ENCODE measurements at regions not wholly inside any gene's neighbourhood (a gene's known extent, or its start where the extent isn't known, plus 50 kb on each side); places are given as distances from the start of the nearest gene placed in this dataset.
A peak's percentile ranks its signal among the peaks of the same experiment; 100 is the strongest.

- Histone ChIP-seq H3K27me3 (ENCODE audit: control insufficient read depth in 1 of 2, insufficient read depth in 1 of 2, low read length in 2 of 2) (peaks cover 0 to 3% of the 10 kb centered on the region in 2 experiments), H4K91ac (ENCODE audit: low read length) (no peak overlapping the region), H3K4ac (ENCODE audit: low read depth in 1 of 2, low read length in 2 of 2) (no peak overlapping the region)
Measured at GRCh38 chr15:37733628-37734027, 200.8 kb upstream of the TMCO5A start.

GRCh38 chr15:37740623-37741141, 193.8 kb upstream of the TMCO5A start:
- no peak overlapping the region for H3K23ac ChIP-seq (ENCODE audit: low read length in 2 of 2)
- no peak overlapping the region for H4K91ac ChIP-seq (ENCODE audit: low read length)
- H2BK120ac ChIP-seq (ENCODE audit: low read depth, low read length), result no peak overlapping the region
- H3K9ac ChIP-seq (ENCODE audit: low read length), result no peak overlapping the region
- H3K36me3 ChIP-seq (ENCODE audit: control insufficient read depth in 1 of 2, insufficient read depth in 2 of 2, low read depth in 1 of 2, low read length in 2 of 2), result no peaks in the 10 kb centered on the region
- H2BK12ac ChIP-seq (ENCODE audit: low read length in 2 of 2), result no peak overlapping the region
- no peak overlapping the region for H2AK5ac ChIP-seq (ENCODE audit: low read length, severe bottlenecking)
- no peak overlapping the region for H3K4me3 ChIP-seq (ENCODE audit: insufficient read depth in 1 of 2, low read depth in 1 of 2, low read length in 2 of 2)
- no peaks in the 10 kb centered on the region for H3K9me3 ChIP-seq (ENCODE audit: control insufficient read depth, low read length)
- H2BK15ac ChIP-seq (ENCODE audit: low read depth, poor library complexity, severe bottlenecking), result no peak overlapping the region
- DNase-seq, result no peak
- H3K14ac ChIP-seq (ENCODE audit: low read length in 2 of 2), result no peak overlapping the region
- 20% methylated on average over 1 of the region's 4 CpGs for WGBS
- H3K4ac ChIP-seq (ENCODE audit: low read depth in 1 of 2, low read length in 2 of 2), result no peak overlapping the region
- no peaks in the 10 kb centered on the region for H3K4me1 ChIP-seq (ENCODE audit: control insufficient read depth, insufficient read depth, low read depth, low read length)
- no peak overlapping the region for H2BK5ac ChIP-seq (ENCODE audit: low read depth, low read length, poor library complexity, severe bottlenecking)
- H3K18ac ChIP-seq (ENCODE audit: low read depth in 1 of 2, low read length in 2 of 2), result no peak overlapping the region
- H2AFZ ChIP-seq (ENCODE audit: low read depth, low read length), result no peak overlapping the region
- H3K79me1 ChIP-seq (replicated peaks; ENCODE audit: low read length, poor library complexity, severe bottlenecking), result no peaks in the 10 kb centered on the region
- H3K4me2 ChIP-seq (ENCODE audit: low read length, poor library complexity, severe bottlenecking), result no peak overlapping the region
- no peak overlapping the region for H4K8ac ChIP-seq (ENCODE audit: low read length)
- peaks cover 3 to 11% of the 10 kb centered on the region in 2 experiments for H3K27me3 ChIP-seq (ENCODE audit: control insufficient read depth in 1 of 2, insufficient read depth in 1 of 2, low read length in 2 of 2)
- H3K27ac ChIP-seq (ENCODE audit: low read length, poor library complexity, severe bottlenecking), result no peak overlapping the region

More at GRCh38 chr15:37733628-37734027, 200.8 kb upstream of the TMCO5A start:
- H2BK15ac ChIP-seq (ENCODE audit: low read depth, poor library complexity, severe bottlenecking), result no peak overlapping the region
- H3K9me3 ChIP-seq (ENCODE audit: control insufficient read depth, low read length), result no peaks in the 10 kb centered on the region
- H3K4me3 ChIP-seq (ENCODE audit: insufficient read depth in 1 of 2, low read depth in 1 of 2, low read length in 2 of 2), result no peak overlapping the region
- no peak overlapping the region for H3K18ac ChIP-seq (ENCODE audit: low read depth in 1 of 2, low read length in 2 of 2)
- H2AK5ac ChIP-seq (ENCODE audit: low read length, severe bottlenecking), result no peak overlapping the region
- H3K14ac ChIP-seq (ENCODE audit: low read length in 2 of 2), result no peak overlapping the region
- no peak overlapping the region for H3K9ac ChIP-seq (ENCODE audit: low read length)
- no peaks in the 10 kb centered on the region for H3K36me3 ChIP-seq (ENCODE audit: control insufficient read depth in 1 of 2, insufficient read depth in 2 of 2, low read depth in 1 of 2, low read length in 2 of 2)
- DNase-seq, result no peak
- H4K8ac ChIP-seq (ENCODE audit: low read length), result no peak overlapping the region
- 79% methylated on average over 5 of the region's 5 CpGs for WGBS
- H2BK5ac ChIP-seq (ENCODE audit: low read depth, low read length, poor library complexity, severe bottlenecking), result no peak overlapping the region
- no peaks in the 10 kb centered on the region for H3K4me1 ChIP-seq (ENCODE audit: control insufficient read depth, insufficient read depth, low read depth, low read length)
- no peaks in the 10 kb centered on the region for H3K79me1 ChIP-seq (replicated peaks; ENCODE audit: low read length, poor library complexity, severe bottlenecking)
- H3K23ac ChIP-seq (ENCODE audit: low read length in 2 of 2), result no peak overlapping the region
- no peak overlapping the region for H2BK12ac ChIP-seq (ENCODE audit: low read length in 2 of 2)
- no peak overlapping the region for H2AFZ ChIP-seq (ENCODE audit: low read depth, low read length)
- H3K4me2 ChIP-seq (ENCODE audit: low read length, poor library complexity, severe bottlenecking), result no peak overlapping the region
- no peak overlapping the region for H3K27ac ChIP-seq (ENCODE audit: low read length, poor library complexity, severe bottlenecking)
- H2BK120ac ChIP-seq (ENCODE audit: low read depth, low read length), result no peak overlapping the region

- H3K36me3 ChIP-seq (ENCODE audit: control insufficient read depth in 1 of 2, insufficient read depth in 2 of 2, low read depth in 1 of 2, low read length in 2 of 2), result no peaks in the 10 kb centered on the region
- no peaks in the 10 kb centered on the region for H3K79me1 ChIP-seq (replicated peaks; ENCODE audit: low read length, poor library complexity, severe bottlenecking)
- H4K91ac ChIP-seq (ENCODE audit: low read length), result no peak overlapping the region
- no peaks in the 10 kb centered on the region for H3K4me1 ChIP-seq (ENCODE audit: control insufficient read depth, insufficient read depth, low read depth, low read length)
- no peak overlapping the region for H3K27ac ChIP-seq (ENCODE audit: low read length, poor library complexity, severe bottlenecking)
- H2BK120ac ChIP-seq (ENCODE audit: low read depth, low read length), result no peak overlapping the region
- H3K14ac ChIP-seq (ENCODE audit: low read length in 2 of 2), result no peak overlapping the region
- H2AK5ac ChIP-seq (ENCODE audit: low read length, severe bottlenecking), result no peak overlapping the region
- H4K8ac ChIP-seq (ENCODE audit: low read length), result no peak overlapping the region
- no peak for DNase-seq
- H2BK12ac ChIP-seq (ENCODE audit: low read length in 2 of 2), result no peak overlapping the region
- H2BK15ac ChIP-seq (ENCODE audit: low read depth, poor library complexity, severe bottlenecking), result no peak overlapping the region
- no peak overlapping the region for H3K4ac ChIP-seq (ENCODE audit: low read depth in 1 of 2, low read length in 2 of 2)
- H3K4me2 ChIP-seq (ENCODE audit: low read length, poor library complexity, severe bottlenecking), result no peak overlapping the region
- no peak overlapping the region for H3K9ac ChIP-seq (ENCODE audit: low read length)
- peaks cover 0 to 11% of the 10 kb centered on the region in 2 experiments for H3K27me3 ChIP-seq (ENCODE audit: control insufficient read depth in 1 of 2, insufficient read depth in 1 of 2, low read length in 2 of 2)
- H2BK5ac ChIP-seq (ENCODE audit: low read depth, low read length, poor library complexity, severe bottlenecking), result no peak overlapping the region
- H3K23ac ChIP-seq (ENCODE audit: low read length in 2 of 2), result no peak overlapping the region
- H3K18ac ChIP-seq (ENCODE audit: low read depth in 1 of 2, low read length in 2 of 2), result no peak overlapping the region
- H3K4me3 ChIP-seq (ENCODE audit: insufficient read depth in 1 of 2, low read depth in 1 of 2, low read length in 2 of 2), result no peak overlapping the region
- H2AFZ ChIP-seq (ENCODE audit: low read depth, low read length), result no peak overlapping the region
- H3K9me3 ChIP-seq (ENCODE audit: control insufficient read depth, low read length), result no peaks in the 10 kb centered on the region
- 96% methylated on average over 2 of the region's 3 CpGs for WGBS
Measured at GRCh38 chr15:37743826-37744225, 190.6 kb upstream of the TMCO5A start.

- H2BK15ac ChIP-seq (ENCODE audit: low read depth, poor library complexity, severe bottlenecking), result no peak overlapping the region
- 93% methylated on average over 1 of the region's 1 CpG for WGBS
- H3K27me3 ChIP-seq (ENCODE audit: control insufficient read depth in 1 of 2, insufficient read depth in 1 of 2, low read length in 2 of 2), result peaks cover 0 to 5% of the 10 kb centered on the region in 2 experiments
- no peak overlapping the region for H3K9ac ChIP-seq (ENCODE audit: low read length)
- no peaks in the 10 kb centered on the region for H3K9me3 ChIP-seq (ENCODE audit: control insufficient read depth, low read length)
- no peak overlapping the region for H3K4ac ChIP-seq (ENCODE audit: low read depth in 1 of 2, low read length in 2 of 2)
- H3K14ac ChIP-seq (ENCODE audit: low read length in 2 of 2), result peak overlapping the region in 1 of 2 experiments; percentile 58
- no peak overlapping the region for H3K18ac ChIP-seq (ENCODE audit: low read depth in 1 of 2, low read length in 2 of 2)
- H3K4me2 ChIP-seq (ENCODE audit: low read length, poor library complexity, severe bottlenecking), result no peak overlapping the region
- H3K79me1 ChIP-seq (replicated peaks; ENCODE audit: low read length, poor library complexity, severe bottlenecking), result no peaks in the 10 kb centered on the region
- H3K36me3 ChIP-seq (ENCODE audit: control insufficient read depth in 1 of 2, insufficient read depth in 2 of 2, low read depth in 1 of 2, low read length in 2 of 2), result no peaks in the 10 kb centered on the region
- H3K23ac ChIP-seq (ENCODE audit: low read length in 2 of 2), result no peak overlapping the region
- H2BK120ac ChIP-seq (ENCODE audit: low read depth, low read length), result no peak overlapping the region
- no peak overlapping the region for H2BK12ac ChIP-seq (ENCODE audit: low read length in 2 of 2)
- no peak overlapping the region for H4K8ac ChIP-seq (ENCODE audit: low read length)
- no peak overlapping the region for H3K27ac ChIP-seq (ENCODE audit: low read length, poor library complexity, severe bottlenecking)
- no peak overlapping the region for H2AK5ac ChIP-seq (ENCODE audit: low read length, severe bottlenecking)
- no peak overlapping the region for H3K4me3 ChIP-seq (ENCODE audit: insufficient read depth in 1 of 2, low read depth in 1 of 2, low read length in 2 of 2)
- no peak overlapping the region for H4K91ac ChIP-seq (ENCODE audit: low read length)
- H2BK5ac ChIP-seq (ENCODE audit: low read depth, low read length, poor library complexity, severe bottlenecking), result no peak overlapping the region
- DNase-seq, result no peak
- H3K4me1 ChIP-seq (ENCODE audit: control insufficient read depth, insufficient read depth, low read depth, low read length), result no peaks in the 10 kb centered on the region
- no peak overlapping the region for H2AFZ ChIP-seq (ENCODE audit: low read depth, low read length)
Measured at GRCh38 chr15:37744521-37744920, 189.9 kb upstream of the TMCO5A start.

All from mesenchymal stem cell (in vitro differentiated cells and primary cell).